Kidney (tissue), 13 donors: ENCODE measurements at regions not wholly inside any gene's neighbourhood (a gene's known extent, or its start where the extent isn't known, plus 50 kb on each side); places are given as distances from the start of the nearest gene placed in this dataset.
A peak's percentile ranks its signal among the peaks of the same experiment; 100 is the strongest.

Source experiments
- DNase-seq, 5 donors: peaks; one replicate each; pipeline ENCODE4 v3.0.0-alpha.2; 2013 to 2020
- FAIRE-seq: peaks from 2 replicates; lab custom pipeline; 2012; peaks lifted over from hg19 to GRCh38; lab: Jason Lieb, UNC
- H3K27ac ChIP-seq, 2 donors: one replicate each; pipeline ENCODE4 v1.7.0; 2013; ENCODE audit warnings: low read depth in 2 of 2, low read length in 2 of 2, inconsistent platforms in 1 of 2
- H3K27me3 ChIP-seq: one replicate; pipeline ENCODE4 v1.7.1; 2013; ENCODE audit warnings: low read length, inconsistent platforms; ENCODE audit not compliant: control insufficient read depth, insufficient read depth
- H3K36me3 ChIP-seq, 3 donors: one replicate each; pipeline versions ENCODE4 v1.7.0 to v1.7.1; 2013; ENCODE audit warnings: low read length in 3 of 3, control low read depth in 1 of 3, inconsistent platforms in 1 of 3; ENCODE audit not compliant: insufficient read depth in 3 of 3, control insufficient read depth in 2 of 3
- H3K4me1 ChIP-seq, 3 donors: one replicate each; pipeline versions ENCODE4 v1.7.0 to v1.7.1; 2013; ENCODE audit warnings: low read length in 3 of 3, inconsistent platforms in 1 of 3, low read depth in 1 of 3; ENCODE audit not compliant: control insufficient read depth in 2 of 3, insufficient read depth in 2 of 3
- H3K4me3 ChIP-seq, 3 donors: one replicate each; pipeline versions ENCODE4 v1.7.0 to v1.8.1; 2013; ENCODE audit warnings: low read length in 3 of 3, control low read depth in 1 of 3, inconsistent platforms in 1 of 3
- H3K9ac ChIP-seq, 3 donors: one replicate each; pipeline versions ENCODE4 v1.7.0 to v1.7.1; 2013; ENCODE audit warnings: low read length in 3 of 3, control low read depth in 1 of 3, inconsistent platforms in 1 of 3
- H3K9me3 ChIP-seq, 3 donors: one replicate each; pipeline versions ENCODE4 v1.7.0 to v1.7.1; 2013; ENCODE audit warnings: low read length in 3 of 3, control low read depth in 1 of 3, inconsistent platforms in 1 of 3; ENCODE audit not compliant: control insufficient read depth in 2 of 3, insufficient read depth in 1 of 3
- intact Hi-C: fragments of 100-400 bp; cut with DNase I; formaldehyde crosslinking; loops from one replicate; pipeline ENCODE4 v1.11.1; 2022
- TF ChIP-seq, protein P1 (sequence below): IDR thresholded peaks from 3 replicates; pipeline ENCODE4 v1.5.1; 2012; ENCODE audit warnings: mild to moderate bottlenecking, moderate library complexity, borderline replicate concordance; ENCODE audit not compliant: insufficient read depth; ENCODE audit errors: extremely low read depth
- donor health status: control.
- donor health status: control.
- donor health status: control.
- donor health status: control.
- donor health status: control.
- donor health status: DM: yes; HTN: yes; CAD: no.
- donor health status: Normal renal cell carcinoma (clear cell type).

DNA sequence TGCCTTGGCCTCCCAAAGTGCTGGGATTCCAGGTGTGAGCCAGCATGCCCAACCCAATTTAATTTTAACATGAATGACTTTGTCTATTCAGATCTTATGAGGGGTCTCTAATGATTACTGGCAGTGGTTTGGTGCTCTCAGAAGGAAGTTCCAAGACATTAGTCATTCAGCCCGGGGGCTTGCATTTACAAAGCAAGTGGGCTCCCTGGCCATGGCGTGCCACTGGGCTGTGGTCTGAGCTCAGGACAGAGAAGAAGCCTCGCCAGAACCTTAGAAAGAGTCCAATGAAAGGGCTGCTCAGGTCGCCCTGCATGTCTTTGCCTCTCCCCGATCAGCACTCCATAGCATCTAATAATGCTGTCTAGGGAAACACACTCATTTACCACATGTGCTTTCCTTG is 182.6 kb upstream of the CHAC2 start:
- Histone ChIP-seq H3K27me3 (no peaks in the 10 kb centered on the region), H3K27ac (no peak overlapping the region), H3K9ac (no peak overlapping the region), H3K36me3 (no peaks in the 10 kb centered on the region), H3K4me1 (no peaks in the 10 kb centered on the region), H3K4me3 (no peak overlapping the region), H3K9me3 (no peaks in the 10 kb centered on the region)
- no peak for DNase-seq
- intact Hi-C loops: no loop called here
- FAIRE-seq: no peak
- TF ChIP-seq, protein P1, sequence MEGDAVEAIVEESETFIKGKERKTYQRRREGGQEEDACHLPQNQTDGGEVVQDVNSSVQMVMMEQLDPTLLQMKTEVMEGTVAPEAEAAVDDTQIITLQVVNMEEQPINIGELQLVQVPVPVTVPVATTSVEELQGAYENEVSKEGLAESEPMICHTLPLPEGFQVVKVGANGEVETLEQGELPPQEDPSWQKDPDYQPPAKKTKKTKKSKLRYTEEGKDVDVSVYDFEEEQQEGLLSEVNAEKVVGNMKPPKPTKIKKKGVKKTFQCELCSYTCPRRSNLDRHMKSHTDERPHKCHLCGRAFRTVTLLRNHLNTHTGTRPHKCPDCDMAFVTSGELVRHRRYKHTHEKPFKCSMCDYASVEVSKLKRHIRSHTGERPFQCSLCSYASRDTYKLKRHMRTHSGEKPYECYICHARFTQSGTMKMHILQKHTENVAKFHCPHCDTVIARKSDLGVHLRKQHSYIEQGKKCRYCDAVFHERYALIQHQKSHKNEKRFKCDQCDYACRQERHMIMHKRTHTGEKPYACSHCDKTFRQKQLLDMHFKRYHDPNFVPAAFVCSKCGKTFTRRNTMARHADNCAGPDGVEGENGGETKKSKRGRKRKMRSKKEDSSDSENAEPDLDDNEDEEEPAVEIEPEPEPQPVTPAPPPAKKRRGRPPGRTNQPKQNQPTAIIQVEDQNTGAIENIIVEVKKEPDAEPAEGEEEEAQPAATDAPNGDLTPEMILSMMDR: no peak

DNA sequence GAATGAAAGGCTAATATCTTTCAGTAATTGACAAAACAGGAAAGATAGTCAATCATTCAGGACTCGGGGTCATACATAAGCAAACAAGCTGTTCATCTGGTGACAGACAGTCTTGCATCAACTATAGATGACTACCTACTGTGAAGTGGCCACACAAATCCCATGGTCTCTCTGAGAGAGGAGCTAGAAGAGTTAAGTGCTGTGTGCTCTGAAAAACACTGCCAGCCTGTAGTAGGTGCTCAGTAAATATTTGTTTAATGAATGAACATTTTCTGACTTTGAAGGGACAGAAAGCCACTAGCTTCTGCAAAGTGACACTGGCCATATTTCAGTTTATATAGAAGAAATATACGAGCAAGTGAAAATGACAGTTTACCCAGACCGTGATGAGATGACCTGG is 184.0 kb upstream of the CHAC2 start:
- FAIRE-seq: no peak
- intact Hi-C loops: no loop called here
- no peak overlapping the region for H3K4me3 ChIP-seq

DNA sequence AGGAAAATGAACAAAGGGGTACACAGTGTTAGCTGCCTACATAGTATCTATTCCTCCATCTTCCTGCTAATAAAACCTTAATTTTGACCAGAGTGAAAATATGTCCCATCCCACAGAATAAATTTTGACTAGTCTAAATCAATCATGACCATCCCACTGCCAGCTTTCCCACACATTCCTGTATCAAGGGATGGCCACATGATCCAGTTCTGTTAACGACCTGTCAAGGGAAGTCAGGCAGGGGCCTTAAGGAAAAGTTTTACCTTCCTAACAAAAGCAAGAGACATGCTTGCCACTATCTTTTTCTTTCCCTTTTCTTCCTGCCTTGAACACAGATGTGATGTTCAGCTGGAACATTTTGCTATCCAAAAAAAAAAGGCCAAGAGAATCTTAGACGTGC is 185.0 kb upstream of the CHAC2 start:
- H3K36me3 ChIP-seq: no peaks in the 10 kb centered on the region
- TF ChIP-seq, protein P1: no peak
- H3K9ac ChIP-seq: no peak overlapping the region
- no peaks in the 10 kb centered on the region for H3K27me3 ChIP-seq
- H3K27ac ChIP-seq: no peak overlapping the region
- H3K9me3 ChIP-seq: no peaks in the 10 kb centered on the region
- FAIRE-seq (no peak), DNase-seq (no peak)
- no peak overlapping the region for H3K4me3 ChIP-seq
- intact Hi-C loops: no loop called here
- H3K4me1 ChIP-seq: no peaks in the 10 kb centered on the region

More for the DNA sequence above, 184.0 kb upstream of the CHAC2 start:
- TF ChIP-seq, protein P1: no peak
- Histone ChIP-seq H3K4me1 (no peaks in the 10 kb centered on the region), H3K27me3 (no peaks in the 10 kb centered on the region), H3K9me3 (no peaks in the 10 kb centered on the region), H3K9ac (no peak overlapping the region), H3K36me3 (no peaks in the 10 kb centered on the region), H3K27ac (no peak overlapping the region)
- no peak for DNase-seq

DNA sequence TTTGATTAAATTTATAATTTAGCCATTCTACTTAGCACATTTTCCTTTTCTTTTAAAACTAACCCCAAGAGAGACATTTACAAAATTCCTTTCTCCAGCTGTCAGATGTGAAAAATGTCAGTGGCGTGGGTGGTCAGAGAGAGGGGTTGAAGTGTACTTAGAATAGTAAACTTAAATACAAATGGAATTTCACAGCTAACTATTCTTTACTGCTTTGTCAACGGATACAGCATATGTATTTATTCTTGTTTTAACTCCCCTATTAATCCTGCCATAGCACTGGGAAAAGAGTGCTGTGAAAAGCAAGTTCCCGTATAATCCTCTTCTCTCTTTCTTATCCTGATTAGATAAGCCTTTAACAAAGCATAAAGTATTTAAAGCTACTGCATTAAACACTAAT is 191.4 kb upstream of the CHAC2 start:
- FAIRE-seq: no peak
- Histone ChIP-seq H3K27me3 (no peaks in the 10 kb centered on the region), H3K36me3 (no peaks in the 10 kb centered on the region), H3K4me3 (no peak overlapping the region), H3K9ac (no peak overlapping the region), H3K9me3 (no peaks in the 10 kb centered on the region), H3K4me1 (no peaks in the 10 kb centered on the region), H3K27ac (no peak overlapping the region)
- TF ChIP-seq, protein P1: no peak
- intact Hi-C loops: no loop called here
- DNase-seq: peak in 3 of 5 donors; percentile 18 to 82 (median 54)
